ENCODE measurements at regions not wholly inside any gene's neighbourhood (a gene's known extent, or its start where the extent isn't known, plus 50 kb on each side); places are given as distances from the start of the nearest gene placed in this dataset.

GRCh38 chr1:37120279-37120678 is 86.0 kb upstream of the GRIK3 start:
- WGBS, 4 donors = 72 to 89% (median 78%) methylated on average over 6 of the region's 6 CpGs

GRCh38 chr1:37123276-37124115 is 89.2 kb upstream of the GRIK3 start:
- Histone ChIP-seq H3K36me3 (replicated peaks in 1 of 2) (no peaks in the 10 kb centered on the region), H3K9me3 (replicated peaks in 1 of 3) (peaks cover 0 to 4% (median 0%) of the 10 kb centered on the region in 3 donors), H3K27me3 (no peaks in the 10 kb centered on the region), H3K4me1 (replicated peaks in 1 of 2) (no peaks in the 10 kb centered on the region), H3K27ac (no peak overlapping the region), H3K4me3 (no peak overlapping the region)
- TF ChIP-seq POLR2A (IDR thresholded peaks at IDR 0.05) (no peak), CTCF (IDR thresholded peaks at IDR 0.05) (no peak)
- intact Hi-C loops (cut with DNase I) = no loop called here
- 67 to 78% (median 73%) methylated on average over 9 of the region's 9 CpGs for WGBS, 4 donors
- DNase-seq = no peak

More at GRCh38 chr1:37120279-37120678, 86.0 kb upstream of the GRIK3 start:
- Histone ChIP-seq H3K27ac (no peak overlapping the region), H3K4me1 (replicated peaks in 1 of 2) (no peaks in the 10 kb centered on the region), H3K27me3 (no peaks in the 10 kb centered on the region), H3K36me3 (replicated peaks in 1 of 2) (no peaks in the 10 kb centered on the region), H3K4me3 (no peak overlapping the region), H3K9me3 (replicated peaks in 1 of 3) (peaks cover 0 to 4% (median 0%) of the 10 kb centered on the region in 3 donors)
- intact Hi-C loops (cut with DNase I) = no loop called here
- DNase-seq = no peak
- TF ChIP-seq CTCF (IDR thresholded peaks at IDR 0.05) (no peak), POLR2A (IDR thresholded peaks at IDR 0.05) (no peak)

- H3K4me1 ChIP-seq (replicated peaks in 1 of 2) = no peaks in the 10 kb centered on the region
- no peak for TF ChIP-seq CTCF (IDR thresholded peaks at IDR 0.05)
- no peak for TF ChIP-seq POLR2A (IDR thresholded peaks at IDR 0.05)
- H3K4me3 ChIP-seq = no peak overlapping the region
- H3K27me3 ChIP-seq = no peaks in the 10 kb centered on the region
- peak in 1 of 7 donors; percentile 57 for DNase-seq
- intact Hi-C loops (cut with DNase I) = no loop called here
- H3K9me3 ChIP-seq (replicated peaks in 1 of 3) = peaks cover 0 to 4% (median 0%) of the 10 kb centered on the region in 3 donors
- no peaks in the 10 kb centered on the region for H3K36me3 ChIP-seq (replicated peaks in 1 of 2)
- 66 to 75% (median 70%) methylated on average over 6 of the region's 6 CpGs for whole genome bisulfite sequencing, 4 donors
- no peak overlapping the region for H3K27ac ChIP-seq
Observed at GRCh38 chr1:37124501-37124900, 90.2 kb upstream of the GRIK3 start.

GRCh38 chr1:37125295-37125694 is 91.0 kb upstream of the GRIK3 start:
- Histone ChIP-seq H3K4me3 (no peak overlapping the region), H3K27ac (no peak overlapping the region), H3K27me3 (no peaks in the 10 kb centered on the region), H3K36me3 (replicated peaks in 1 of 2) (no peaks in the 10 kb centered on the region), H3K4me1 (replicated peaks in 1 of 2) (no peaks in the 10 kb centered on the region), H3K9me3 (replicated peaks in 1 of 3) (peaks cover 0 to 4% (median 0%) of the 10 kb centered on the region in 3 donors)
- TF ChIP-seq POLR2A (IDR thresholded peaks at IDR 0.05) = no peak
- TF ChIP-seq CTCF (IDR thresholded peaks at IDR 0.05) = no peak
- DNase-seq = no peak
- 70 to 76% (median 72%) methylated on average over 3 of the region's 3 CpGs for WGBS, 4 donors
- intact Hi-C loops (cut with DNase I) = no loop called here
